A204.1 (cell line): ENCODE measurements at regions not wholly inside any gene's neighbourhood (a gene's known extent, or its start where the extent isn't known, plus 50 kb on each side); places are given as distances from the start of the nearest gene placed in this dataset.
"Not testable (repeated sequence)": the region's sequence is repeated elsewhere in the genome, so short reads cannot be mapped to it uniquely, and the experiment has no call there.

Experiments
- FAIRE-seq: peaks from 2 replicates; lab custom pipeline; 2012; peaks lifted over from hg19 to GRCh38; lab: Jason Lieb, UNC

GRCh38 chr19:29054886-29055675, 157.9 kb downstream of the UQCRFS1 start:
- no peak for FAIRE-seq

DNA sequence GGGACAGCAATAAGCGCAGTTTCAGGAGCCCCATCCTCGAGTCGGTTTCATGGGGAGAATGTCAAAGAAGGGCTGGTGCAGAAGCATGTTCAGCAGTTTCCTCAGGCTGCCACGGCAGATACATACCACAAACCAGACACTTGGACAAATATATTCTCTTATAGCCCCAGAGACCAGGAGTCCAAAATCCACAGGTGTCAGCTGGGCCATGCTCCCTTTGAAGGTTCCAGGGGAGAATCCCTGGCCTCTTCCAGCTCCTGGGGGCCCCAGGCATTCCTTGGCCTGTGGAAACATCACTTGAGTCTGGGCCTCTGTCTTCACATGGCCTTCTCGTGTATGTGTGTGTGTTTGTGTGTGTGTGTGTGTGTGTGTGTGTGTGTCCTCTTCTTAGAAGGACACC, 164.1 kb downstream of the UQCRFS1 start:
- no peak for FAIRE-seq

- FAIRE-seq = no peak
These were observed 167.2 kb downstream of the UQCRFS1 start for GRCh38 chr19:29045679-29046254.

GRCh38 chr19:29044037-29044436, 168.9 kb downstream of the UQCRFS1 start:
- no peak for FAIRE-seq

GRCh38 chr19:29042450-29042849, 170.5 kb downstream of the UQCRFS1 start:
- FAIRE-seq = no peak

GRCh38 chr19:29040951-29041350, 172.0 kb downstream of the UQCRFS1 start:
- no peak for FAIRE-seq

GRCh38 chr19:29040292-29040691, 172.7 kb downstream of the UQCRFS1 start:
- no peak for FAIRE-seq

- not testable (repeated sequence) for FAIRE-seq
These were observed 173.9 kb downstream of the UQCRFS1 start for GRCh38 chr19:29039036-29039435.

DNA sequence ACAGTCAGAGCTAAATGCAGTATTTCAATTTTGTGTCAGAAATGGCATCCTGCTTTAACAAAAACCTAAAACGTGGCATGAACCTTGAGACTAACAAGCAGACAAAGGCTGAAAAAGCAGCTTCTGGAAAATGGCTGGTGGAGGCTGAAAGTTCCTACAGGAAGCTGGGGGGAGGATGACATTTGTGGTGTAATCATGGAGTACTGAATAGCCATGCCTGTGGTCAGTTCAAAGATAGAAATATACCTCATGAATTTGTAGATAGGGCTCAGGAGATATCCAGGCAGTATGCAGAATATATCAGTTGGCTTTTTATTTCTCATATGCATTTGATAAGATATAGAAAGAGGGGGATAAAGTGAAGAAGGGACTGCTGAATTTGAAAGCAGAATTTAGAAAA, 181.7 kb downstream of the UQCRFS1 start:
- no peak for FAIRE-seq

DNA sequence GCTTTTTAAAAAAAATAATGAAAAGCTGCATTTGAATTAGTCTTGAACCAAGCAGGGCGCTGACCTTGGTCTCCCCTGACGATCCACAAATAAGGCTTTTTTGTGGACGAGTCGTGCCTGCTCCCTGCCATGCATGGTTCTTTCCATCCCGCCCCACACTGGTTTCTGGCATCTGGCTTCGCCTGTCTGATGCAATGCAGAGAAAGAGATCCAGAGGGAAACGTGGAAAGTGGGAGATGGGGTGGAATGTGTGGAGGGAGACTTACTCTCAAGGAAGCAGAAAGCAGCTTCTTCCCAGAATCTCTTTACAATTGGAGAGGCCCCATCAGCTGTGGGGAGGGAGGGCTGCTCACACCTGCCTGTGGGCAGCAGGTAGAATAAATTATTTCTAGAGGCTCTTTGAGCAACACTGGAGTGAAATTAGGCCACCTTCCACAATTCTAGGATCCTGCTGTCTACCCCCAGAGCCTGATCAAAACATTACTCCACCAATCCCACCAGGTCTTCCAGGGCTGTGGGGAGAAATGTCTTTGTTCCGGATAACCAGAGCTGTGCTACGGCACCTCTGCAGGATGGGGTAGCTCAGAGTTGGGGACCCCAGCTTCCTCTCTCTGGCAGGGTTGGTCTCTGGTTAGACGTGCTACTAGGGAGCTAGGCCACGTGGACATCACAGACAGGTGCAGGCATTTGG, 183.5 kb downstream of the UQCRFS1 start:
- no peak for FAIRE-seq

- no peak for FAIRE-seq
These were observed 190.4 kb downstream of the UQCRFS1 start for GRCh38 chr19:29022599-29022998.

GRCh38 chr19:29022165-29022564, 190.8 kb downstream of the UQCRFS1 start:
- no peak for FAIRE-seq

GRCh38 chr19:29021232-29021916, 191.6 kb downstream of the UQCRFS1 start:
- FAIRE-seq = no peak

GRCh38 chr19:29019403-29019802, 193.5 kb downstream of the UQCRFS1 start:
- no peak for FAIRE-seq

DNA sequence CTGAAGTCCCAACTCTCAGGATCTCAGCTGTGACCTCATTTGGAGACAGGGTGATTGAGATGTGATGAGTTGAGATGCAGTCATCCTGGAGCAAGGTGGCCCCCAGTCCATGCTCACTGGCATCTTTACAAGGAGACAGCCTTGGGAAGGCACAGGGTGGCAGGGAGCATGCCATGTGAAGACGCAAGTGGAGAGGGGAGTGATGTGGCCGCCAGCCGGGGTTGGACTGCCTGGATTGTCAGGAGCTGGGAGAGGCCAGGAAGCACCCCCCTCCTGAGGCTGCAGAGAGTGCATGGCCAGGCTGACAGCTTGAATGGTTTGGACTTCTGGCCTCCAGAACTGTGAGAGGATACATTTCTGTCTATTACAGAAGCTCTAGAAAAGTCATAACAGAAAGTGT, 194.4 kb downstream of the UQCRFS1 start:
- FAIRE-seq = no peak

DNA sequence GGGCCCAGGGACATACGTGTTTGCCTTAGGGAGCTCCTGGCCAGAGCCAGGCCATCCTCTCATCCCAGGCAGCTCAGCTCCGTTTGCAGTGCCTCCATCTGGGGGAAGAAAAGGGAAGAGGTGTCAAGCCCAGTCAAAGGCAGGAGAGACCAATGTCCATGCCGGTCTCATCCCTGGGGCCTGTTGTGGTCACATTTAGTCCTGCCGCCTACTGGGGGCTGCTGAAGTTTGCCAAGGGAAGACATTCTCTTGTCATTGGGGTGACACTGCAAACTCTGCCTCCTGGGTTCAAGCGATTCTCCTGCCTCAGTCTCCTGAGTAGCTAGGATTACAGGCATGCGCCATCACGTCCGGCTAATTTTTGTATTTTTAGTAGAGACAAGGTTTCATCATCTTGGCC, 195.2 kb downstream of the UQCRFS1 start:
- FAIRE-seq = no peak

GRCh38 chr19:29016926-29017760, 195.8 kb downstream of the UQCRFS1 start:
- FAIRE-seq = no peak

GRCh38 chr19:29016353-29016752, 196.6 kb downstream of the UQCRFS1 start:
- no peak for FAIRE-seq

DNA sequence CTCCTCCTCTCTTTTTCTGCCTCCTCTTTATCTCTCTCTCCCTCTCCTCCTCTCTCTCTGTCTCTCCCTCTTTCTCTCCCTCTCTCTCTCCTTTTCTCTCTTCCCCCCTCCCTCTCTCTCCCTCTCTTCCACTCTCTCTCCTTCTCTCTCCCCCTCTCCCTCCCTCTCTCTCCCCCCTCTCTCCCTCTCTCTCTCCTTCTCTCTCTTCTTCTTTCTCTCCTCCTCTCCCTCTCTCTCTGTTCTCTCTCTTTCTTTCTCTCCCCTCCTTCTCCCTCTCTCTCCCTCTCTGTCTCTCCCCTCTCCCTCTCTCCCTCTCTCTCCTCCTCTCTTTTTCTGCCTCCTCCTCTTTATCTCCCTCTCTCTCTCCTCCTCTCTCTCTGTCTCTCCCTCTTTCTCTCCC, 197.4 kb downstream of the UQCRFS1 start:
- FAIRE-seq = no peak

- no peak for FAIRE-seq
These were observed 198.0 kb downstream of the UQCRFS1 start for GRCh38 chr19:29014857-29015436.

GRCh38 chr19:29013988-29014387, 199.0 kb downstream of the UQCRFS1 start:
- no peak for FAIRE-seq

GRCh38 chr19:29013325-29013724, 199.6 kb downstream of the UQCRFS1 start:
- no peak for FAIRE-seq
